ENCODE measurements at regions not wholly inside any gene's neighbourhood (a gene's known extent, or its start where the extent isn't known, plus 50 kb on each side); places are given as distances from the start of the nearest gene placed in this dataset.

- TF ChIP-seq CTCF (conservative IDR thresholded peaks at IDR 0.05; ENCODE audit: low read length) (no peak), EZH2phosphoT487 (IDR thresholded peaks at IDR 0.05; ENCODE audit: borderline replicate concordance) (no peak)
Measured at GRCh38 chr14:51386983-51387735, 147.1 kb downstream of the TMX1 start.
